ENCODE measurements at regions not wholly inside any gene's neighbourhood (a gene's known extent, or its start where the extent isn't known, plus 50 kb on each side); places are given as distances from the start of the nearest gene placed in this dataset.

GRCh38 chr5:124677374-124678351 lies 68.8 kb downstream of the ZNF608 start:
- H3K27me3 ChIP-seq, result no peaks in the 10 kb centered on the region
- TF ChIP-seq CTCF (IDR thresholded peaks at IDR 0.05), result no peak
- TF ChIP-seq POLR2A (IDR thresholded peaks at IDR 0.05), result no peak
- H3K36me3 ChIP-seq, result no peaks in the 10 kb centered on the region
- ATAC-seq (peak in 3 of 4 donors; percentile 35 to 61 (median 53)), DNase-seq (no peak)
- H3K9me3 ChIP-seq, result no peaks in the 10 kb centered on the region
- H3K4me3 ChIP-seq, result no peak overlapping the region
- no peaks in the 10 kb centered on the region for H3K4me1 ChIP-seq
- WGBS (ENCODE audit: insufficient coverage, low coverage, low lambda C conversion rate, missing lambda C conversion rate), result 66% methylated on average over 7 of the region's 9 CpGs
- no peak overlapping the region for H3K27ac ChIP-seq
- intact Hi-C loops (cut with DNase I), result no loop called here

- H3K27me3 ChIP-seq, result no peaks in the 10 kb centered on the region
- ATAC-seq, result no peak
- H3K9me3 ChIP-seq, result no peaks in the 10 kb centered on the region
- intact Hi-C loops (cut with DNase I), result no loop called here
- no peaks in the 10 kb centered on the region for H3K36me3 ChIP-seq
- TF ChIP-seq POLR2A (IDR thresholded peaks at IDR 0.05), result no peak
- TF ChIP-seq CTCF (IDR thresholded peaks at IDR 0.05), result no peak
- no peak overlapping the region for H3K4me3 ChIP-seq
- no peak overlapping the region for H3K27ac ChIP-seq
- H3K4me1 ChIP-seq, result no peaks in the 10 kb centered on the region
- WGBS (ENCODE audit: insufficient coverage, low coverage, low lambda C conversion rate, missing lambda C conversion rate), result 73% methylated on average over 6 of the region's 6 CpGs
- no peak for DNase-seq
Observed at GRCh38 chr5:124675931-124676846, 70.2 kb downstream of the ZNF608 start.

- 100% methylated on average over 1 of the region's 1 CpG for WGBS (ENCODE audit: insufficient coverage, low coverage, low lambda C conversion rate, missing lambda C conversion rate)
- H3K36me3 ChIP-seq, result no peaks in the 10 kb centered on the region
- DNase-seq (no peak), ATAC-seq (no peak)
- no peak overlapping the region for H3K4me3 ChIP-seq
- no peaks in the 10 kb centered on the region for H3K9me3 ChIP-seq
- no peak for TF ChIP-seq CTCF (IDR thresholded peaks at IDR 0.05)
- TF ChIP-seq POLR2A (IDR thresholded peaks at IDR 0.05), result no peak
- H3K4me1 ChIP-seq, result no peaks in the 10 kb centered on the region
- intact Hi-C loops (cut with DNase I), result no loop called here
- no peak overlapping the region for H3K27ac ChIP-seq
- H3K27me3 ChIP-seq, result no peaks in the 10 kb centered on the region
Observed at GRCh38 chr5:124671193-124671592, 75.2 kb downstream of the ZNF608 start.

- no peaks in the 10 kb centered on the region for H3K9me3 ChIP-seq
- no peaks in the 10 kb centered on the region for H3K4me1 ChIP-seq
- WGBS (ENCODE audit: insufficient coverage, low coverage, low lambda C conversion rate, missing lambda C conversion rate), result 66% methylated on average over 3 of the region's 3 CpGs
- DNase-seq (no peak), ATAC-seq (peak in 1 of 4 donors; percentile 17)
- no peaks in the 10 kb centered on the region for H3K27me3 ChIP-seq
- H3K27ac ChIP-seq, result no peak overlapping the region
- H3K4me3 ChIP-seq, result no peak overlapping the region
- intact Hi-C loops (cut with DNase I), result no loop called here
- TF ChIP-seq POLR2A (IDR thresholded peaks at IDR 0.05), result no peak
- TF ChIP-seq CTCF (IDR thresholded peaks at IDR 0.05), result no peak
- H3K36me3 ChIP-seq, result no peaks in the 10 kb centered on the region
Observed at GRCh38 chr5:124670722-124671184, 75.7 kb downstream of the ZNF608 start.

Measured in right lobe of liver (tissue), 6 donors.